Caco-2 (cell line): ENCODE measurements at regions not wholly inside any gene's neighbourhood (a gene's known extent, or its start where the extent isn't known, plus 50 kb on each side); places are given as distances from the start of the nearest gene placed in this dataset.

ENCODE experiments used
- BruUV-seq: library from RNA; stranded (reverse); fragments of 400-500 nt; replicated peaks from 2 replicates; lab custom pipeline; 2021; lab: Mats Ljungman, UMichigan
- CTCF ChIA-PET: fragments of 300-600 bp; sonication (Branson Sonifier 250); formaldehyde crosslinking; loops from one replicate; lab custom pipeline; 2022; ENCODE audit warnings: antibody characterized with exemption; lab: Charles Lee
- POLR2A ChIA-PET: fragments of 300-600 bp; sonication (Branson Sonifier 250); formaldehyde crosslinking; loops from one replicate; lab custom pipeline; 2022; ENCODE audit warnings: antibody characterized with exemption; lab: Charles Lee
- DNase-seq, 2 experiments: peaks; one replicate each; pipeline versions ENCODE4 v3.0.0 to v3.0.0-alpha.2; 2020 to 2022
- H3K27me3 ChIP-seq: replicated peaks from 2 replicates; pipeline ENCODE4 v1.6.0; 2011; ENCODE audit warnings: low read length; ENCODE audit not compliant: control insufficient read depth, insufficient read depth
- H3K36me3 ChIP-seq: 2 replicates; pipeline ENCODE4 v1.5.1; 2011; ENCODE audit warnings: low read length; ENCODE audit not compliant: control insufficient read depth, insufficient read depth
- H3K4me1 ChIP-seq: fragments of 250-450 bp; sonication (Bioruptor Pico); 2 replicates; pipeline ENCODE4 v1.5.1; 2020; ENCODE audit warnings: mild to moderate bottlenecking
- H3K4me3 ChIP-seq: 2 replicates; pipeline ENCODE4 v1.5.1; 2011; ENCODE audit warnings: low read depth, mild to moderate bottlenecking, control low read depth, low read length
- H3K9me3 ChIP-seq: fragments of 250-450 bp; sonication (Bioruptor Pico); 2 replicates; pipeline ENCODE4 v1.5.1; 2020; ENCODE audit warnings: mild to moderate bottlenecking, moderate library complexity
- H3K27ac Mint-ChIP-seq: one replicate; pipeline ENCODE4 v1.8.0; 2022; ENCODE audit warnings: mixed read lengths; ENCODE audit not compliant: unreplicated experiment
- H3K27me3 Mint-ChIP-seq: one replicate; pipeline ENCODE4 v1.8.0; 2022; ENCODE audit warnings: mixed read lengths; ENCODE audit not compliant: insufficient read depth, unreplicated experiment
- H3K36me3 Mint-ChIP-seq: one replicate; pipeline ENCODE4 v1.8.0; 2022; ENCODE audit warnings: mild to moderate bottlenecking, mixed read lengths; ENCODE audit not compliant: insufficient read depth, unreplicated experiment
- H3K4me1 Mint-ChIP-seq: one replicate; pipeline ENCODE4 v1.8.0; 2022; ENCODE audit warnings: low read depth, mixed read lengths; ENCODE audit not compliant: unreplicated experiment
- H3K4me3 Mint-ChIP-seq: one replicate; pipeline ENCODE4 v1.8.0; 2022; ENCODE audit warnings: mild to moderate bottlenecking, moderate library complexity, mixed read lengths; ENCODE audit not compliant: unreplicated experiment
- H3K9me3 Mint-ChIP-seq: one replicate; pipeline ENCODE4 v1.8.0; 2022; ENCODE audit warnings: mixed read lengths; ENCODE audit not compliant: unreplicated experiment
- CTCF ChIP-seq, 2 experiments: fragments of 200-600 bp in 1 of 2; IDR thresholded peaks; 1 replicate in 1 of 2; 2 replicates in 1 of 2; pipeline versions ENCODE4 v1.5.1 to v1.8.0; 2011 to 2022; ENCODE audit warnings: antibody characterized with exemption in 1 of 2, control low read depth in 1 of 2, inconsistent platforms in 1 of 2, low read depth in 1 of 2, low read length in 1 of 2, mild to moderate bottlenecking in 1 of 2, moderate library complexity in 1 of 2; ENCODE audit not compliant: insufficient read depth in 1 of 2, severe bottlenecking in 1 of 2, unreplicated experiment in 1 of 2
- intact Hi-C: fragments of 100-400 bp; cut with micrococcal nuclease; formaldehyde crosslinking; loops from one replicate; pipeline ENCODE4 v1.10.0; 2022; ENCODE audit not compliant: unreplicated experiment

- Histone ChIP-seq H3K9me3 (no peaks in the 10 kb centered on the region), H3K4me3 (no peak overlapping the region), H3K36me3 (no peaks in the 10 kb centered on the region), H3K27me3 (no peaks in the 10 kb centered on the region), H3K4me1 (peaks cover 11% of the 10 kb centered on the region; the same call in 1 of the 2 replicates)
- no peaks in the 10 kb centered on the region for H3K9me3 Mint-ChIP-seq
- no peak overlapping the region for H3K27ac Mint-ChIP-seq
- H3K4me1 Mint-ChIP-seq, result peaks cover 6% of the 10 kb centered on the region
- BruUV-seq, result no TSS peak
- CTCF ChIA-PET, result no interaction called here
- DNase-seq, result no peak
- TF ChIP-seq CTCF (IDR thresholded peaks at IDR 0.05; ENCODE audit: insufficient read depth in 1 of 2, low read depth in 1 of 2, low read length in 1 of 2, severe bottlenecking in 1 of 2, unreplicated experiment in 1 of 2), result no peak
- POLR2A ChIA-PET, result no interaction called here
- H3K36me3 Mint-ChIP-seq, result no peaks in the 10 kb centered on the region
- intact Hi-C loops, result loop anchor here (10.0 kb wide), 1 partner anchor 56 kb away; no protein-coding TSS in a partner anchor
- no peak overlapping the region for H3K4me3 Mint-ChIP-seq
- H3K27me3 Mint-ChIP-seq, result no peaks in the 10 kb centered on the region
Measured at GRCh38 chr18:49651033-49651432, 89.2 kb downstream of the LIPG start.

GRCh38 chr18:49650426-49650891 is 88.6 kb downstream of the LIPG start:
- Histone ChIP-seq H3K36me3 (no peaks in the 10 kb centered on the region), H3K4me1 (peaks cover 11% of the 10 kb centered on the region; the same call in 1 of the 2 replicates), H3K9me3 (no peaks in the 10 kb centered on the region), H3K27me3 (no peaks in the 10 kb centered on the region), H3K4me3 (no peak overlapping the region)
- ChIA-PET POLR2A (no interaction called here), CTCF (interaction anchor here (0.6 kb wide), 1 partner anchor 77 kb away, joined by 4 read pairs; no protein-coding TSS in a partner anchor)
- no TSS peak for BruUV-seq
- TF ChIP-seq CTCF (IDR thresholded peaks at IDR 0.05; ENCODE audit: insufficient read depth in 1 of 2, low read depth in 1 of 2, low read length in 1 of 2, severe bottlenecking in 1 of 2, unreplicated experiment in 1 of 2), result no peak
- DNase-seq, result no peak
- no peaks in the 10 kb centered on the region for H3K9me3 Mint-ChIP-seq
- no peak overlapping the region for H3K4me3 Mint-ChIP-seq
- peaks cover 6% of the 10 kb centered on the region for H3K4me1 Mint-ChIP-seq
- H3K27ac Mint-ChIP-seq, result no peak overlapping the region
- H3K36me3 Mint-ChIP-seq, result no peaks in the 10 kb centered on the region
- intact Hi-C loops, result loop anchor here (10.0 kb wide), 1 partner anchor 56 kb away; no protein-coding TSS in a partner anchor
- H3K27me3 Mint-ChIP-seq, result no peaks in the 10 kb centered on the region

- CTCF ChIA-PET, result no interaction called here
- Mint-ChIP-seq H3K4me3 (no peak overlapping the region), H3K4me1 (peaks cover 6% of the 10 kb centered on the region), H3K27me3 (no peaks in the 10 kb centered on the region), H3K27ac (no peak overlapping the region), H3K36me3 (no peaks in the 10 kb centered on the region), H3K9me3 (no peaks in the 10 kb centered on the region)
- intact Hi-C loops, result no loop called here
- POLR2A ChIA-PET, result no interaction called here
- no peak for TF ChIP-seq CTCF (IDR thresholded peaks at IDR 0.05; ENCODE audit: insufficient read depth in 1 of 2, low read depth in 1 of 2, low read length in 1 of 2, severe bottlenecking in 1 of 2, unreplicated experiment in 1 of 2)
- Histone ChIP-seq H3K9me3 (no peaks in the 10 kb centered on the region), H3K4me3 (no peak overlapping the region), H3K4me1 (peaks cover 11% of the 10 kb centered on the region; the same call in 1 of the 2 replicates), H3K36me3 (no peaks in the 10 kb centered on the region), H3K27me3 (no peaks in the 10 kb centered on the region)
- no TSS peak for BruUV-seq
- DNase-seq, result no peak
Measured at GRCh38 chr18:49648811-49649210, 87.0 kb downstream of the LIPG start.
